B cell (primary cell): ENCODE measurements at regions not wholly inside any gene's neighbourhood (a gene's known extent, or its start where the extent isn't known, plus 50 kb on each side); places are given as distances from the start of the nearest gene placed in this dataset.

Experiments
- EZH2 ChIP-seq: IDR thresholded peaks from 2 replicates; pipeline ENCODE4 v1.6.1; 2012; ENCODE audit warnings: borderline replicate concordance, low read depth, mild to moderate bottlenecking, moderate library complexity, low read length; ENCODE audit not compliant: insufficient read depth, poor library complexity, severe bottlenecking
- TF ChIP-seq, protein P1 (sequence below): fragments of 200-600 bp; IDR thresholded peaks from one replicate; pipeline ENCODE4 v1.8.0; 2022; ENCODE audit warnings: antibody characterized with exemption, mild to moderate bottlenecking

DNA sequence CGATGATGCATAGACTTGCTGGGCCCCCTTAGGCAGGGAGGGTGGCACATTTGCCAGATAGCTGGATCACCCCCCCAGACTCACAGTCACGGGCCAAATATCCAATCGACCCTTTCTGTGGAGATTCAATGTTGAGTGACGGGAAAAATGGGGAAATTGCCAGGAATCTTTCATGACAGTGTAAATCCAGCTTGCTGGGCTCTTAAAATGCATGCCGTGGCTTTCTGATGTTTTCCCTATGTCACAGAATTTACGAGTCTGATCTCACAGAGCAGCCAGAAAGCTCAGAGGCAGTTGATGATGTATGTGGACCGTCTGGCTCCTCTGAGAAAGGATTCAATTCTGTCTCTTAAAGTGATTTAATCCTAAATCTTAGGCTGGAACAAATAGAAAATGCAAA, 150.1 kb upstream of the ZNF644 start:
- TF ChIP-seq, protein P1, sequence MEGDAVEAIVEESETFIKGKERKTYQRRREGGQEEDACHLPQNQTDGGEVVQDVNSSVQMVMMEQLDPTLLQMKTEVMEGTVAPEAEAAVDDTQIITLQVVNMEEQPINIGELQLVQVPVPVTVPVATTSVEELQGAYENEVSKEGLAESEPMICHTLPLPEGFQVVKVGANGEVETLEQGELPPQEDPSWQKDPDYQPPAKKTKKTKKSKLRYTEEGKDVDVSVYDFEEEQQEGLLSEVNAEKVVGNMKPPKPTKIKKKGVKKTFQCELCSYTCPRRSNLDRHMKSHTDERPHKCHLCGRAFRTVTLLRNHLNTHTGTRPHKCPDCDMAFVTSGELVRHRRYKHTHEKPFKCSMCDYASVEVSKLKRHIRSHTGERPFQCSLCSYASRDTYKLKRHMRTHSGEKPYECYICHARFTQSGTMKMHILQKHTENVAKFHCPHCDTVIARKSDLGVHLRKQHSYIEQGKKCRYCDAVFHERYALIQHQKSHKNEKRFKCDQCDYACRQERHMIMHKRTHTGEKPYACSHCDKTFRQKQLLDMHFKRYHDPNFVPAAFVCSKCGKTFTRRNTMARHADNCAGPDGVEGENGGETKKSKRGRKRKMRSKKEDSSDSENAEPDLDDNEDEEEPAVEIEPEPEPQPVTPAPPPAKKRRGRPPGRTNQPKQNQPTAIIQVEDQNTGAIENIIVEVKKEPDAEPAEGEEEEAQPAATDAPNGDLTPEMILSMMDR, result no peak
- no peak for TF ChIP-seq EZH2
